SK-N-MC (cell line): ENCODE measurements at regions not wholly inside any gene's neighbourhood (a gene's known extent, or its start where the extent isn't known, plus 50 kb on each side); places are given as distances from the start of the nearest gene placed in this dataset.

Experiments
- EZH2 ChIP-seq: fragments of 200-600 bp; sonication (generic); IDR thresholded peaks from one replicate; pipeline ENCODE4 v1.6.1; 2017; ENCODE audit warnings: antibody characterized with exemption
- FOXP2 ChIP-seq: optimal IDR thresholded peaks from 2 replicates; pipeline ENCODE3; 2011; ENCODE audit warnings: mild to moderate bottlenecking, moderate library complexity; ENCODE audit not compliant: insufficient read depth; ENCODE audit errors: extremely low read length, control extremely low read depth
- POLR2AphosphoS5 ChIP-seq: IDR thresholded peaks from 2 replicates; pipeline ENCODE4 v1.6.1; 2012; ENCODE audit warnings: mild to moderate bottlenecking, low read depth, low read length, borderline replicate concordance

- no peak for TF ChIP-seq POLR2AphosphoS5
- no peak for TF ChIP-seq EZH2
- TF ChIP-seq FOXP2: no peak
Measured at GRCh38 chr10:83371696-83372490, 767.4 kb upstream of the GHITM start.
